ENCODE measurements at regions not wholly inside any gene's neighbourhood (a gene's known extent, or its start where the extent isn't known, plus 50 kb on each side); places are given as distances from the start of the nearest gene placed in this dataset.
"Not testable (repeated sequence)": the region's sequence is repeated elsewhere in the genome, so short reads cannot be mapped to it uniquely, and the experiment has no call there.

DNA sequence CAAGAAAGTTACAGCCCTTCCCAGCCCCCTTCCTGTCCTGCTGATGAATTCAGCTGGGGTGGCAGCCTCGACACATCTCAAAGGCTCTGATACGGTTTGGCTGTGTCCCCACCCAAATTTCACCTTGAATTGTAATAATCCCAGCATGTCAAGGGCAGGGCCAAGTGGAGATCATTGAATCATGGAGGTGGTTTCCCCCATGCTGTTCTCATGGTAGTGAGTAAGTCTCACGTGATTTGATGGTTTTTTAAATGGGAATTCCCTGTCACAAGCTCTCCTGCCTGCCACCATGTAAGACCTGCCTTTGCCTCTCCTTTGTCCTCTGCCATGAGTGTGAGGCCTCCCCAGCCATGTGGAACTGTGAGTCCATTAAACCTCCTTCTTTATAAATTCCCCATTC, 163.2 kb upstream of the FOXF1 start:
- no peak for TF ChIP-seq CTCF (IDR thresholded peaks at IDR 0.05; ENCODE audit: low read depth, low read length, missing control alignments)
- H3K4me3 ChIP-seq (ENCODE audit: low read depth, low read length) = no peak overlapping the region
- DNase-seq (ENCODE audit: low read depth) = no peak

GRCh38 chr16:86347916-86348555, 162.3 kb upstream of the FOXF1 start:
- DNase-seq (ENCODE audit: low read depth) = no peak
- no peak overlapping the region for H3K4me3 ChIP-seq (ENCODE audit: low read depth, low read length)
- no peak for TF ChIP-seq CTCF (IDR thresholded peaks at IDR 0.05; ENCODE audit: low read depth, low read length, missing control alignments)

- H3K4me3 ChIP-seq (ENCODE audit: low read depth, low read length) = no peak overlapping the region
- no peak for TF ChIP-seq CTCF (IDR thresholded peaks at IDR 0.05; ENCODE audit: low read depth, low read length, missing control alignments)
- DNase-seq (ENCODE audit: low read depth) = no peak
These were observed 160.9 kb upstream of the FOXF1 start for GRCh38 chr16:86349338-86349900.

- DNase-seq (ENCODE audit: low read depth) = no peak
- no peak overlapping the region for H3K4me3 ChIP-seq (ENCODE audit: low read depth, low read length)
- no peak for TF ChIP-seq CTCF (IDR thresholded peaks at IDR 0.05; ENCODE audit: low read depth, low read length, missing control alignments)
These were observed 160.0 kb upstream of the FOXF1 start for GRCh38 chr16:86350289-86350688.

DNA sequence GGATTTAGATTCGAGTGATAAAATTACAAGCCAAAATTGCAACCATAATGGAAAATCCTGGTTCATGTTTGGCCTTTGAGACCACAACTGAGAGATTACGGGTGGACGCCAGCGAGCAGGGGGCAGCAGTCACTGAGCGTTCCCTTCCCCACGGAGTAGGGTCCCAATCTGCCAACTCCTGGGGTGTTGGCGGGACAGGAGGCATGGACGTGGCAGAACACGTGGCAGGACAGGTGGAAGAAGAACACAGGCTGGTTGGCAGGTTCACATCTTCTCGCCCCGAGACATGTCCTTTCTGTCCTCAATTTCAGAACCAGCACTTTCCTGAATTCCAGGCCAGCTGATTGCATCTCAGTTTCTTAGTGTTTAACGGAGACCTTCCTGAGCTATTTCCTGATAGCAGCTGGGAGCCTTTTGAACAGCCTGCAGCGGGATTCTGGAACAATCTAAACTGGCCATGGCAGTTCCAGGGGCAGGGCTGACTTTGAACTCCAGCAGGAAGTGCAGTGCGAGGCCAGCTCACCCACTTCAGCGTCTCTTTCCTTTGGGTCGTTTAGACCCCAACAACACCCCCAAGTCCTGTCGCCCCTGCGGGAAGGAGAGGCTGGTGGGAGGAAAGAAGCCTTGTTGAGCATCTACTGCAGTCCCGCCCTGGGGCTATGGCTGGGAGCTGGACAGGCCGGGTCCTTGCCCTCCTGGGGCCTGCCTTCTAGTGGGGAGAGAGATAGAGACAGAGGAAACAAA, 159.1 kb upstream of the FOXF1 start:
- DNase-seq (ENCODE audit: low read depth) = no peak
- H3K4me3 ChIP-seq (ENCODE audit: low read depth, low read length) = no peak overlapping the region
- TF ChIP-seq CTCF (IDR thresholded peaks at IDR 0.05; ENCODE audit: low read depth, low read length, missing control alignments) = no peak

DNA sequence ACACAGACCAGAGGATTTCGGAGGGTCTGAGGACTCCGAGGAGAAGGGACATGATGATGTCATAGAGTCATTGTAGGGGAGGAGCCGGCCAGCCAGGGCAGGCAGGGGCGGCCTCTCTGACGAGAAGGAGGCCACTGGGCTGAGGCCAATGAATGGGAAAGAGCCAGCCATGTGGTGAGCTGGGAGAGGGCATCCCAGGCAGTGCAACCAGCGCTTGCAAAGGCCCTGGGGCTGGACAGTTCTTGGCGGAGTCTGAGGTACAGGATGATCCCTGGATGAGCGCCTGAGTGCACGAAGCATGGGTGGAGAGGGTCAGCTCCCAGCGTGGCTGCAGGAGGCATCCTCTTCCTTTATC, 158.6 kb upstream of the FOXF1 start:
- not testable (repeated sequence) for DNase-seq (ENCODE audit: low read depth); H3K4me3 ChIP-seq (ENCODE audit: low read depth, low read length)

GRCh38 chr16:86353148-86353547, 157.2 kb upstream of the FOXF1 start:
- no peak for DNase-seq (ENCODE audit: low read depth)
- H3K4me3 ChIP-seq (ENCODE audit: low read depth, low read length) = no peak overlapping the region
- no peak for TF ChIP-seq CTCF (IDR thresholded peaks at IDR 0.05; ENCODE audit: low read depth, low read length, missing control alignments)

All from GM12864 (cell line).